Left forelimb (tissue), 1 donor: ENCODE measurements at regions not wholly inside any gene's neighbourhood (a gene's known extent, or its start where the extent isn't known, plus 50 kb on each side); places are given as distances from the start of the nearest gene placed in this dataset.

ENCODE experiments used
- DNase-seq: peaks from one replicate; pipeline ENCODE4 v3.0.0-alpha.2; 2018; ENCODE audit warnings: low spot score

DNA sequence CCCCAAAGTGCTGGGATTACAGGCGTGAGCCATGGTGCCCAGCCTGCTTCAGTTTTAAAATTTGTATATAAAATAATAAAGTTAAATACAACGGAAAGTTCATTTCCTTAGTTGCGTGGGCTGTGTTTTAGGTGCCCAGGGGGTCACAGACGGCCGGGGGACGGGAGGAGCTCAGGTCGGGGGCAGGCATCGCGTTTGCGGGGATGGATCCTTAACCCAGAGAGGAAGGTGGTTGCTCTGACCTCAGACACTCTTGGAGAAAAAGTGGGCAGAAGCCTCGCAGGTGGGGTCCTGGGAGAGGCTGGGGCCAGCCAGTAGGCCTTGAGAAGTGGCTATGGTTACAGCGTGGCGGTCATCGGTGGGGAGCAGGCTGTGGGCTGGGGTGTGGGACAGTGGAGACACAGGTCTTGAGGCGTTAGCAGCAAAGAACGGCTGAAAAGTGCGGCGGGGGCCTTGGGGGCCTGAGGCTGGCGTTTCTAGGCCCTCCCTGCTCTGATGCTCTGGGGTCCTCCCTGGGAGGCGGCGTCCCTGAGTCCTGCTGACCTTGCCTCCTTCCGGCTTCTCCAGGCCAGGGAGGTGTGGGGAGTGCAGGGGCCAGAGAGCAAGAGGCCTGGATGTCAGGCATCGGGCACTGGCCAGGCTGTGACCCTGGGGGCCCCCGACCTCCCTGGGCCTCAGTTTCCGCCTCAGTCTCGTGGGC is 54.4 kb downstream of the UNCX start:
- no peak for DNase-seq

DNA sequence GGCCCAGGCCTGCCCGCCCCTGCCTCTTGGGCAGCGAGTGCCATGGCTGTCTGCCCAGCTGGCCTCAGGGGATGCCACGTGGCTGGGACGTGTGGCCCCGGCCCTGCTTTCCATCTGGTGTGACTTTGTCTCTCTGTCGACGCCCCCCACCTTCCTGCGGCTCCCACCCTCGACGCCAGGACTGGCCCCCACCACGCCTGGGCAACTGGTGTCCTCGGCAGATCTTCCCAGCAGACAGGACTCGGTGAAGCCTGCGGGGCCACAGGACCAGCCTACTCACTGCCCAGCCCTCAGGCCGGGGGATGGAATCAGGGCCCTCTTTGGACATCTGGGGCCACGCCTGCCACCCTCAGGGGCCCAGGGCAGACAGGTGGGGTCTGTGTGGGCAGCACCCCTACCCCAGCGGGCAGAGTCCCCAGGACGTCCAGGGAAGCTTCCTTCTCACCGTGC is 55.1 kb downstream of the UNCX start:
- no peak for DNase-seq

DNA sequence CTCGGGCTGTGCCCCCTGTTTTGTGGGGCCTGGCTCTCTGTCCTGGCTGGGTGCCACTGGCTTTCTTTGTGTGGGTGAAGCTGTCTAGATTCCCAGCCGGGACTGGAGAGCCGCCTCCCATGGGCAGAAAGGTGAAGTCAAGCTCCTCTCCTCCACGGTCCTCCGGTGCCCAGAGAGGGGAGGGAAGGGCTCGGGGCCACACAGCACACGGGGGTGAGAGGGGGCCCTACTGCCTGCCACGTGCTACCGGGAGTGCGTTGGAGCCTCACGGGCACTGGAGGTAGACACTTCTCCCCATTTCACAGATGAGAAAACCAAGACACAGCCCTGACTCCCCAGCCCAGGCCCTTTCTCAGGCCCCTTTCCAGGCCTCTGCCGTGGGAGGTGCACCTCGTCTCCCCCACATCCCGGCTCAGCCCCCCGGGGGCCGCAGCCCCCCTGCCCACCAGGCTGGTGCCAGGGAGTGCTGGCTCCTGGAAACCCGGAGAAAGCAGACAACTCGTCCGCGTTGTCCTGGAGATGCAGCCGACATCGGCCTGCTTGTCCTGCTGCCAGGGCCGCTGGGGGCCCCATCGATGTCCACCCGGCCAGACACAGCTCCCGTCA is 55.8 kb downstream of the UNCX start:
- no peak for DNase-seq

DNA sequence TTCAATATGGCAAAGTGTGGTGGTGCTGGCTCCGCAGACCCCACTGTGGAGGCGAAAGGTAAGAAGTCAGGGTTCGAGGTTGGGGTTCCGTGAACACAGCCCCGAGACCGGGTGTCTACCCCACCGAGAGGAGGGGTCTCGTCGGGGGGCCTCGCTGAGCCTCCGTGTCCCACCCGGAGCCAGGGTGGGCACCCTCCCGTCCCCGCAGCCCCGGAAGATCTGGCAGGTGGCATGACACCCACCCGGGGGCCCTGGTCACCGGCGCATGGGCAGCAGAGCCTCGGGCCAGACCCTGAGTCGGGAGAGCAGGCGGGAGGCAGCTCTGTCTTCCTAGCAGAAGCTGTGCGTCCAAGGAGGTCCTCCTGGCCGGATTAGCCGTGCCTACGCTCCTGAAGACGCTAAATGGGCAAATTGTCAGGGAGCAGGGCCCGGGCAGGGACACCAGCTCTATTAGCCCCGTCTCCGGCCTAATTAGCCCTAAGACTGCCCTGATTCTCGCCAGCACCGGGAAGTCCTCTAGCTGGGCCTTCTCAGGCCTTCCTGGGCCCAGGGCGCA is 56.4 kb downstream of the UNCX start:
- no peak for DNase-seq

DNA sequence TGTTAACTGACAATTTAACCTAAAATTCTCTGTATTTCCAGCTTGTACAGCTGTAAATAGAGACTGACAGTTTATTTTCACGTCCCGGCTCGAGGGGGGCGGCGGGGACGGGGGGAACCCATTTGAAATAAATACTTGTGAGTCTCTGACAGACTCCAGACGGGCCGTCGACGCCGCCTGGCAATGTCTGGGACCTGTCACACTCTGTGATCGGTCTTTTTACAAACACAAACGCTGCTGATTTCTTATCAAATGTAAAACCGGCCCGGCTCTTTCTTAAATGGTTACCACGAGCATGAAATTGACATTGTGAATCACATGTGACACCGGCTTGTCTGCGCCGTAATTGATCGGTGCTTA is 57.0 kb downstream of the UNCX start:
- no peak for DNase-seq

DNA sequence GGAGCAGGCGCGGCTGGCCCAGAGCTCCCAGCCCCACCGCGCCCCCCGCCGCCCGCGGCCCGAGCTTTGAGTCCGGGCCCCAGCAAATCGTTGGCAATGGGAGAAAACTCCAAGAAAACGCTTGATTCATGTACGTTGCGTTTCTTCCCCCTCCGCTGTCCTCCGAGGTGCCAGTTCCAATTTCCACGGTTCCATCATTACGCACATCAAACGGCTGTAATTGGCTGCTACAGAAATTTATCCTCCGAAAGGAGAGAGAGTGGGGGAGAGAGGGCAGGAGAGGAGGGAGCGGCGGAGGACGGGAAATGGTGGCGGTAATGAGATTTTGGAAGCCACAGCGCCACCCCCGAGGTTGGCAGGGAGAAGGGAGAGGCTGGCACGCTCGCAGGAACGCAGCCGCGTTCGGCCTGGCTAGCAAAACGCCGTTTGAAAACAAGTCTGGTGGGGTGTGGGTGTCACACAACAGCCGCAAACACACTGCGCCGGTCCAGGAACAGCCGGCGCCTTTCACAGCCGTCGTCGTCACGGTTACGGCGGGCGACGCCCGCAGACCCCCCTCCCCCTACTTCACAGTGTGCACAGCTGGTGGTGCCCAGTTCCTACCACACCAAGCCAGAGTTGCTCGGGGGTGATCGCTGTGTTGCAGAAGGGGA is 57.5 kb downstream of the UNCX start:
- DNase-seq = peak; percentile 80

DNA sequence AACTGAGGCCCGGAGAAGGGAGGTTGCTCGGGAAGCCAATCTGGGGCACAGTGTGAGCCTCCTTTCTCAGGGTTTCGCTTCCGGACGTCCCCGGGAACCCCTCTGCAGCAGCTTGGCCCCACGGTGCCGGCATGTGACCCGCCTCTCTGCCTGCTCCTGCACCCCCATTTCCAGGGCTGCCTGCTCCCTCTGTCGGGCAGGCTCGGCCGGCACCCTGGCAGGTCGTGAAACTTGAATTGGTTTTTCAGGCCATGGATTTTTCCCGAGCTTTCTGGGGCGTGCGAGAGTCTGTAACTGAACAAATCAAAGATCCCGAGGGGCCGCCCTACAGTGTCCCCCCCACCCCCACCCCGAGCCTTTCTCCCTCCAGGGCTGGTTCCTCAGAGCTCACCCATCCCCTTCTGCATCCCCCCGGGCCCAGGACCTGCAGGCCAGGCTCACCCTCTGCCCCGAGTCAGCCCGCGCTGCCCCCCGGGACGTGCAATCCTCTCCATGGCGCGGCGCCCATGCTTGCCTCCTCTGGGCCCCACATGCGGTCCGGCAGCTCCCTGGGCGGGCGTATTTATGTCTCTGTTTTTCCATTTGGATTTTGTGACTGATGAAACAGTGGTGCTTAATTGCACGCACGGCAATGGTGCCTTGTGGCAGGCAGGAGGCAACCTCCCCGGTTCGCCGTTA is 58.1 kb downstream of the UNCX start:
- DNase-seq = no peak

DNA sequence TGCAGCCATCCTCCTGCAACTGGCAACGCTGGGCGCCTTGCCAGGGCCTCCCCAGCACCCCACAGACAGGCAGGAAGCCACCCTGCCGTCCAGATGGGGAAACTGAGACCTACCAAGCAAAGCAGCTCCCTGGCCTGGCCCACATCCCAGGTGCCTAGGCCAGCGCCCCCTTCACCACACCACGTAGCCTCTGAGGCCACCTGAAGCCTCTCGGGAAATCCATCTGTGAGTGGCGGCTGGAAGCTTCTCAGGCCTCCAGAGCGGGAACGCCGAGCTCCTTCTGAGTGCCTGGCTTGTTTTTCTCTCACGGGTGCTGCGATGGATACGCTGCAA is 58.7 kb downstream of the UNCX start:
- no peak for DNase-seq

DNA sequence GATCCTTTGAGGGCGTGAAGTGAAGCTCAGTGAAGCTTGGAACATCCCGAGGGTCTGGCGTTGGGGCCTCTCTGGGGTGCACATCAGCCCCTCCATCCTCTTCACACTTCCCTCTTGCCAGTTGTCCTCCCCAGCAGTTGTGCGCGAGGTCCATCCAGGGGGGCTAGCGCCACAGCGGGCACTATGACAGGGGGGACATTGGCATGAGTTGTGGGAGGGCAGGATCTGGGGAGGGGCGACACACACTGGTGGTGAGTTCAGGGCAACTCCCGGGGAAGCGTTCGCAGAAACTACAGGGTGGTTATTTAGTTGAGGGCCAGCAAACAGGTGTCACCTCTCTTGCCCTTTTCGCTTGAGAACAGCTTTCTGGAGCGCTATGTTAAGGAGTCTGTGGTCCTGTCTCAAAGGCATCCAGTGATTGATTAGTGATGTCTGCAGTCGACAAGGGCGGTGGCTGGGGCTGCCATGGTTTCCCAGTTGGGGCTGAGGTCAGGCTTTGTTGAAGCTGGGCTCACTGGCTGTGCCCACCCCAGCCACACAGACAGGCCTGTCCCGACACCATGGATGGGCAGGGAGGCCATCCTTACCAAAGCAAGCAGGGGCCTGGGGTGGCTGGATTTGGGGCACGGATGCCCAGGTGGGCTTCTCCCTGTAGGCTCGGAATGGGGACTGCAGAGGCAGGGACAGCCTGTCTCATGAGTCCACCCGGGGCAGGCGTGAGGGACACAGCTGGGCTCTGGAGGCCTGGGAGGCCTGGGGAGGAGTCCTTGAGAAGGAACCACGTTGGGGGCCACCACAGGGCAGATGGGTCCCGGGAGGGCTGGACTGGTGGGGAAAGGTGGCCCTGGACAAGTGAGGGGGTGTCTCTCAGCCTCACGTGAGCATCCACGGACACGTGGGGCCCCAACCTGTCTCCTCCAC is 59.4 kb downstream of the UNCX start:
- no peak for DNase-seq

DNA sequence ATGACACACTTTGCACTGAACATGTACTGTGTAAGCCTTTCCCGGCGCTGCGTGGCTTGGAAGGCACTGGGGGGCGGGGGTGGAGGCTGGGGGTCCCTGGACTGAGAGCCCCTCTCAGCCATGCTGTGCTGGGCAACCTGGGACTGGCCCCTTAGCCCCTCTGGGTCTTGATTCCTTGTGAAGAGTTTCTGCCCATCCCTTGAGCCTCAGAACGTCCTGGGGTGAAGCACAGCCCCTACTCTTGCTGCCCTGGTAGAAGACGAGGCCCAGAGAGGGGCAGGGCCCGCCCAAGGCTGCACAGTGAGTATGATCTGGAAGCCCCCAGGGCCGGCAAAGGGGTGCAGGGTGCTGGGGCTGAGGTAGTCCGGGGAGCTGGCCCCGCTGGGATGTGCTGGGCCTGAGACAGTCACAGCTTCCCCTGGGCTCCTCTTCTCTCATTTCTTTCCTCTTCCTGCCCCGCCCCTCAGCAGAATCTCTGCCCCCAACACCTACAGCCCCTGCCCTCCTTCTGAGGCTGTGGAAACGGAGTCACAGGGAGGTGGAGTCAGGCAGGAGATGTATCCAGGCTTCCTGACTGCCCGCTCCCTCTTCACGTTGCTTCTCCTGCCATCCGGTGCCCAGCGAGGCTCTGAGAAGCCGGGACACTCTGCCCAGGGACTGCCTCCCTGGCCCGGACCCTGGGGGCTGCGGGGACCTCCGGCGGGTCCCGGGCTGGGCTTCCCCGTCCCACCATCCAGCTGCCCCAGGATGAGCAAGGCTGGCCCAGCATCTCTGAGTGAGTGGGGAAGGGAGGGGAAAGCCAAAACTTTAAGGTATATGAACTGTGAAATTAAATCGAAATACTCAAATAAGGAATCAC is 60.5 kb downstream of the UNCX start:
- DNase-seq = no peak

DNA sequence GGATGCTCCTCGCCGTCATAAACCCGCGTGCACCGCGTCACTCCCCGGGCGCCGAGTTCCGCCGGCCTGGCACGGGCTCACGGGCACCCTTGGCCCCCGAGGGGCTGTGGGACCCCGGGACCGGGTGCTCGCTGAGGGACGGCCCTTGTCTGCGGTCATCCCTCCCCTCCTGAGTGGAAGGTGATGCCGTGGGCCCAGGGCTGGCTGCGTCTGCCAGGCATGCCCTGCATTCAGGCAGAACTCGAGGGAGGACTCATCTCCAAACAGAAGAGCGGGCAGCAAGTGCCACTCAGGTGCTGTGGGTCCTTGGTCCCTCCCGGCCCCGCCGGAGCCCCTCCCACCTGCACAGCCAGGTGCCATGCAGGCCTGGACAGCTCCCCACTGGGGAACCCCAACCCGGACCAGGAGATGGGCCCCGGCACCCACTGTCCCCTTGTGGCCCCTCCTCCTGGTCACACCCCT is 61.3 kb downstream of the UNCX start:
- no peak for DNase-seq

DNA sequence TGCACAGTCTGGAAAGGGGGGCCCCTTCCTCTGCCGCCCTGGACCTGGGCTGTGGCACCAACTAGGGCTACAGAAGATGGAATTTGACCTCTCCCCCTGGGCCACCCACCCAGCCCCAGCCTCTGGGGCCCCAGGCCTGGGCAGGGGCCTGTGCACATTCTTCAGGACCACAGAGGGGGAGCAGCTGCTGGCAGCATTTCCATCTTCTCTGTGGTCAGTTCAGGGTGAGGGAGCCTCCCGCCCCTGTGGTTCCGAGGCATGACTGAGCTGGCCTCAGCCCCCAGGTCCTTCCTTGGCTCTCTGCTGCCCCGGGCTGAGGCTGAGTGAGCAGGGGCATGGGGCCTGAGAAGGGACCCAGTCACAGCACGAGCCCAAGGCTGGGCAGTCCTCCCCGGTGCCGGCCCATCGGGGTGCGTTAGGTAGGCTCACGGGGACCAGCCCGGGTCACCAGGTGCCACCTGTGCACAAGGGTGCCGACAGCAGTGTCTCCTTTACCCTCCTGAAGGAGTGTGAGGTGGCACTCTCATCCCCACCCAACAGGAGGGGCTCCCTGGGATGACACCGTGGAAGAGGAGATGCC is 63.2 kb downstream of the UNCX start:
- no peak for DNase-seq

DNA sequence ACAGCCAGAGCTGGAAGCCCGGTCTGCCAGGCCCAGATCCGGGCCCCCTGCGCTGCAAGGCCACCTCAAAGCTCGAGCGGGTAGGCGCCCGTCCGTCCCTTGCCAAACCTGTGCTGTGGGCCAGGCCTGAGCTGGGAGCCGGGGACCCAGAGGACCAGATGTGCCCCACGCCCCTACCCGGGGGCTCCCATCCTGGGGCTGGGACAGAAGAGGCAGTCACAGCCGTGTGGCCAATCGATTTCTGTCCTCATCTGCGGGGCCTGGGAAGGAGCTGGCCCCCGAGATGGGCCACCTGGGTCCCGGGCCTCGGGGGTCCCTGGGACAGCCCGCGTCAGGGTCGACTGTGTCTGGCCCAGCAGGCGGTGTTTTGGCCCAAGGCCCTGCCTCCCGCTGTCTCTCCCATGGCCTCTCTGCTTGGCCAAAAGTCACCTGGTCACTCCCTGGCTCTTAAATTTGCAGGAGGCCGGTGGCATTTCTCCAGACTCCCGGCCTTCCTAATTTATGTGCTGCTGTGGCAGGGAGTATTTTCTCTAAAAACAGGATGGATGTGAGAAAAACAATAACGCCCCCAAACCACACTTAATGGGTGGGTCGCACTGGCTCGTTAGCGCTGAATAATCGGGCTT is 63.8 kb downstream of the UNCX start:
- DNase-seq = no peak

DNA sequence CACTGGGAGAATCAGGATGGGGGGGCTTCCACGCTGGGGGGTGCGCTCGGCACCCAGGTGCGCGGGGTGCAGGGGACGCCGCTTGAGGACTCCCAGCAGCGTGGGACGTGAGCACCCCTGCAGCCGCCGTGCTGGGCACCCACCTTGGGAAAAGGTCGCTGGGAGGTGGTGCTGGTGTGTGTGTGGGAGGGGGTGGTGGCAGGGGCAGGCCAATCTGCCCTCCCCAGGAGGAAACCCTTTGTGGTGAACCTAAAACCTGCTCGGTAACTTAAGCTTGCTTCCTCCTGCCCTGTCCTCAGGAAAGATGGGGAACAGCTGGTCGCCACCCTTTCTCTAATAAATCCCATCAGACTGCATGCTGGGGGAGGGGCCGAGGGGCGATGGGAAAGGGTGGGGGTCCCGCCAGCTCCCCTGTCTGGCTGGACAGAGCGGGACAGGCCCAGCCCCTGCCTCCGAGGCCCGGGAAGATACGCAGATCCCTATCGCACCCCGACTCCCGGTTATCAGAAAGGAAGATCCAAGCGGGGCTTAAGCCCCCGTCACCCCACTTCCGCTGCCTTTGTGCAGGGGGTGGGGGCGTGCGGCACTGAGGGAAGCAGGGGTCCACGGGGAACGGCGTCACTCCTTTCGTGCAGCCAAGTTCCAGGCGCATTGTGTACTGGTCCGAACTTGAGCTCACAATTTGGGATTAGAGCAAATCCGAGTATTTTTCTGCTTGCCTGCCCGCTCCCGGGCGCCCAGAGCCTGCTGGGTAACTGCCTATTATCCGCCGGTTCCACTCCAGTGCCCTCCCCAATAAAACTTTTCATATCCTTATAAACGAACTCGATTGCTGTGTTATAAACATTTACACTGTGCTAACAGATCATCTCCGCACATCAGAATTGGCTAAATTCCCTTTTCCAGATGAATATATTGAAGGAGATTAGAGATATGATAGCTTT is 64.6 kb downstream of the UNCX start:
- no peak for DNase-seq

DNA sequence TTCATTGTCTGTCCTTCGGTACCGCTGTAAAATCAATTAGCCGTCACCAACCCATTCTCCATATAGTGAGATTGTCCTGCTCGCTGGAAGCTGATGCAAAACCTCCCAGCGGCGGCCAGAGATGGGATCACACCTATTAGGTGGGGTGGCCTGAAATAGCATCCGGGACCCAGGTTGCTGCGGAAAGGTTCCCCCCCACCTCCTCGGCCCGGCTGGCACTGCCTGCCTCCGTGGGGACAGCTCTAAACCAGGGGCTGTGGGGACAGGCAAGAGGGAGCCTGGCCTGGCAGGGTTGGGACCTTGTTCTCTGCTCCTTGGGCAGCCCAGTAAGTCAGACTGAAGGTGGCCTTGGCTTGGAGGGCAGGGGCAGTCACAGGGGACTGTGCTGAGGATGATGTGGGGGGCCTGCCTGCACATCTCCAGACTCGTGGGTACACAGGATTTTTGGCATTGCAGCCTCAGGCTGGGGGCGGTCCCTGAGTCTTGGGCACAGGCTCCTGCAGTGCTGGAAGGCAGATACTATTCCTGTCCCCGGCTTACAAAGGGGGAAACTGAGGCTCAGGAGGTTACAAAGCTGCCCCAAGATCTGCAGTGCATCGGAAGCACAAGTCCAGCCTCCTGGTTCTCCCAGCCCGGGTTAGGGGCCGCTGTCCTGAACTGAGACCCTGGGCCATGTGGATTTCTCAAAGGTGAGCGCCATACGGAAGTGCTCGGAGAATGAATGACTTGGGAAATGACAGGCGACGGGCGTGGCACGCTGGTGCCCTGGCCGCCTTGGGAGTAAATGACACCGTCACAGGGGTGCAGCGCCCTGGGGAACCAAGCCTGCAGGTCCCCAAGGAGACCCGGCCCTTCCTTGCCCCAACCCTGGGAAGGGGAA is 65.6 kb downstream of the UNCX start:
- no peak for DNase-seq

DNA sequence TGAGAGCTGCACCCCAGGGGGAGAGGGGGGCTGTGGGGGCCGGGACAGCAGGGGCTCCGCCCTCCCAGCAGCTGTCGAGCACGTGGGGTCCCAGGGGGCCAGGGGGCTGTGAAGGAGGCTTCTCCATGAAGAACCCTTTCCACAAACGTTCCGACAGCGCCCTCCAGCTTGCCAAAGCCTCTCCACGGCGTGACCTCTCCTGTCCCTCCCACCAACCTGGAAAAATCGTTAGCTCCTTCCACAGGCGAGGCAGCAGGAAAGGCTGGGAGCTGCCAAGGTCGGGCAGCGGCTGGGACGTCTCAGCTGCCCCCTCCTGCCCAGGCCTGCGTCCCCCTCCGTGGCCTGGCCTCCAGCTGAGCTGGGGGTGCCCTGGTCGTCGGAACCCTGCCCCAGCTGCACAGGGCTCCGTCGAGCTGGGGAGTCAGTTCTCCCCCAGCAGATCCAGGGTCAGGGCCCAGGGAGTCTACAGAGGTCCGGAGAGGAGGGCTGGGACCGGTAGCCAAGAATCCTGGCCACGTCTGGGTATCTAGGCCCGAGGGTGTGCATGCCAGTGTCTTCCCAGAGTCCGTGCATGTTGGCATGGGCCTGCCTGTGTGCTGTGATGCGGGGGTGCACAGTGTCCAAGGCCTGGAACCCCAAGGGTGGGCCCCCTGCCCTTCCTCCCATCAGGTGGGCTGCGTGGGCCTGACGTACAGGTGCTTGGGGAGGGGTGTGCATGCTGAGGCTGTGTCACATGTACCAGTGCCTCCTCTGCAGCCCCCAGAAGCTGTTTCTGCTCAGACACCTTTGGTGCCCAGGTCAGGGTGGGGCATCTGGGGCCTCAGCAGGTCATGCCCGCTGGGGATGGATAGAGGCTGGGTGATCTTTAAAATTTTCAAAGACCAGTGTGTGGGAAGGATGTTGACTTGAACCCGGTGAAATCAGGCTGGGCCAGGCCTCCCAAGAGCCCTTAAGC is 66.5 kb downstream of the UNCX start:
- DNase-seq = no peak
